ENCODE measurements at regions not wholly inside any gene's neighbourhood (a gene's known extent, or its start where the extent isn't known, plus 50 kb on each side); places are given as distances from the start of the nearest gene placed in this dataset.
"Not testable (repeated sequence)": the region's sequence is repeated elsewhere in the genome, so short reads cannot be mapped to it uniquely, and the experiment has no call there.

DNA sequence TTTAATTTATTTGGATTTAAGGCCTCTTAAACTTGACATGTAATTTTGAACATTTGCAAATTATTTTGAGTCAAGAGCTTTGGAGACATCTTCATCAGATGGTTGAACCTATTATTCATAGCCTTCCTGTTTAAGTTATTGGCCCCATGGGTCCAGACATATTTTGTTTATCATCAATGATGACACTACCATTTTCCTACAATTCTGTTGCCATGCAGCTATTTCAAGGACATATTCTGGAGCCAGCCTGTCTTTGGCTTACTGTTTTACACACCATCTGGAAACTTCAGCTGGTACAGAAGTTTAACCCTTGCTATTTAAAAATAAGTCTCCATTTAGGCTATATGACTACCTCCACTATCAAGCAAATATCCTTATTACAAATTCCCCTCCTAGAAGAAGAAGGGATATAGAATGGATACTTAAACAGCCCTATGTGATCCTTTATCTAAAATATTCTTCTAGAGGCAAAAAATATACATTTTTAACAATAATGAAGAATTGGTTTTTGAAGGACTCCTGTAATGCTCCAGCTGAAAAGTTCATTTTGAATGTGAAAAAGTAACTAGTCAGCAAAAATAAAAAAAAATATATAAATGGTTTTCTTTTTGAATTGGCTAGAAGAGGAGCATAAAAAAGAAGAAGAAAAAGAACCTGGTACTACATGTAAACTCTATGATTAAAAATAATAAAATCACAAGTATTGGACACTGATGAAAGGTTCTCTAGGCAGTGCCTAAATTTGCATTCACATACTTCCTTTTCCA, 544.0 kb upstream of the HS3ST5 start:
- no peak for FAIRE-seq

DNA sequence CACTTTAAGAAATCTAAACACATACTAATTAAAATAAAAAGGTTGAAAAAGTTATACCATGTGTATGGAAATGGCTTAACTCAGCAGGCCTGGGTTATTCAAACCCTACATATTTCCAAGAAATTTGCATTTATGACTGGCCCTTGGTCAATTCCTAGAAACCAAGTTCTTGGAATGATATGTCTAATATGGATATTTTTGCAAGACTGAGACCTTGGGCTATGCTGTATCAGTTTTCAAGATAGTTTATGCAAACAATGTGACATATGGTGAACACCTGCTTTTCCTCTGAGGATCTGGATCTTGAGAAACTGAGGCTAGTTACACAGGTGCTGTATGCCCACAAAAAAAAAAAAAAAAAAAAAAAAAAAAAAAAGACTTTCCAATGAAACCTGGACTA, 536.9 kb upstream of the HS3ST5 start:
- FAIRE-seq, result no peak

DNA sequence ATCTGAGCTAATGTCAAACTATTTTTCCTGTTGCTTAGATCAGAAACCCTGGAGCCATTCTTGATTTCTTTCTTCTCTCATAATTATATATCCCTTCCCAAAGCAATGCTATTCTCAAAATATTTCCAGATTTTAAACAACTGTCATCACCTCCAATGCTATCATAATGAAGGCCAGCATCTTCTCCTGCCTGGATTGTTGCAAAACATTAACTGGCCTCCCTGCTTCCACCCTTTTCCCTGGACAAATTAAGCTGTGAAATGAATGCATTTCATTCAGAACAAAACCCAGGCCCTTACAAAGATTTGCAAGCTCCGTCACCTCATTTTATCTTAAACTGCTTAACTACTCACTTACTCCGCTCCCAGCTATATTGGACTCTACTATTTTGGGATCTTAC, 535.3 kb upstream of the HS3ST5 start:
- FAIRE-seq, result no peak

DNA sequence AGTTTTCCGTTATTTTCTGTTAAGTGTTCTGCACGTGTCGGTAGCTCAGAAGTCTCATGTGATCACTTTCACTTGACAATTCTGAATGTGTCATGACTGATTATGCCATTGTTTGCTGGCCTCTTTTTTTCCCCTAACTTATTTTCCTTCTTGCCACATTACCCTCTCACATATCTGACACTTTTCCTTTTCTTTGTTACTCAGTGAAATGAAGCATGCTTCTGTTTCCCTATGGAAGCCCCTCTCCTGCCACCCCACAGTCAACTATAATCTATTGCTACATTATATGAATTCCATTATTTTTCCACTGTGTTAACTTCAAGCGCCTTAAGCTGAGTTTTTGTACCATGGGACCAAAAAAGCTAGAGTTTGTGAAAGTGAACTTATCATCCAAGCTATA, 531.6 kb upstream of the HS3ST5 start:
- no peak for FAIRE-seq

DNA sequence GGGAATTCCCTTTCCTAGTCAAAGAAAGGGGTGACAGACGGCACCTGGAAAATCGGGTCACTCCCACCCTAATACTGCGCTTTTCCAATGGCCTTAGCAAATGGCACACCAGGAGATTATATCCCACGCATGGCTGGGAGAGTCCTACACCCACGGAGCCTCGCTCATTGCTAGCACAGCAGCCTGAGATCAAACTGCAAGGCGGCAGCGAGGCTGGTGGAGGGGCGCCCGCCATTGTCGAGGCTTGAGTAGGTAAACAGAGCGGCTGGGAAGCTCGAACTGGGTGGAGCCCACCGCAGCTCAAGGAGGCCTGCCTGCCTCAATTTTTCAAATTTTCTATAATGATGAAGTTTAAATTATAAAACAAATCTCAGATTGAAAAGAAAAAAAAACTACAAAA, 522.7 kb upstream of the HS3ST5 start:
- FAIRE-seq, result not testable (repeated sequence)

DNA sequence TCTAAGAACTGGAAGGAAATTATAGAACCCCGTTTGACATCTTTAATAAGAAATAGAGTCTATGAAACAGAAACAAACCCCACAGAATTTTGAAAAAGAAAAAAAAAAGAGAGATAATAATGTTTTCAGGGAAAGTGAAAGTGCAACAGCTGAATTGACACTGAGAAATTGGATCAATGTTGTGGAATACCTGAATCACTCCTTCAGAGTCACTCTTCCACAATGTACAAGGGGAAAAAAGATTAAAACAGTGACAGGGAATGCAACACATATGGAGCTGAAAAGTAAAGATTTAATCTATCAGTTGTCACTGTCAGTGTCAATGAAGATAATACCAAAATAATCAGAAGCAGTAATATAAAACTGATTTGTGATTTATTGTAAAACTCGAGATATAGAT, 520.8 kb upstream of the HS3ST5 start:
- no peak for FAIRE-seq

DNA sequence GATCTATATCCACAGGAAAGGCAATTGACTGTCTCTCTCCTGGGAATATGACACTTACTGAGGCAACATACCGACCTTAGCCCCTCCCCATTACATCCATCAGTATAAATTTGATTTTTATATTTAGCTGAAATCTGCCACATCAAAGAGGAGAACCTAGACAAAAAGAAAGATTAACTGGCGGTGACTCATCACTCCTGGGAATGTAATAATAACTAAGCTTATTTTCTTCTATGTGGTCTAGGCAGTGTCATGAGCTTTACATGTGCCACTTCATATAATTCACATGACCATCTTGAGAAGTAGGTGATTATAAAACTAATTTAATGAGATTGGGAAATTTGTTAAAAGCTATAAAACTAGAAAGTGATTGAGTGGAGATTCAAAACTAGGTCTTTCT, 520.0 kb upstream of the HS3ST5 start:
- FAIRE-seq, result no peak

DNA sequence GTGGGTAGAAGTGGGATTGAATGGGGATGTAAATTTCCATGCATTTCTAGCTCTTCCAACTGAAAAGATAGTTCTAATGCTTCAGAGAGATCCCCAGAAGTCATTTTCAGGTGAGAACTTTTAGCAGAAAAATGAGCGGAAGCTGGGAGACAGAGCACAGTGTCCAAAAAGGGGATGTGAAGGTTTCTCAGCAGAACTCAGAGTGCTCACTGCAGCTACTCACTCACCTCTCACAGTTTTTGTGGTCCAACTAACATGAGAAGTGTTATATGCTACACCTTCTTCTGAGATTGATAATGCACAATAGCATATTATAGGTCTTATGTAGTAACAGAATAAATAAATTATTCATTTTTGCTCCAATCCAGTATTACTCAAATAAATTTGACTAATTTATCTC, 519.2 kb upstream of the HS3ST5 start:
- FAIRE-seq, result no peak

DNA sequence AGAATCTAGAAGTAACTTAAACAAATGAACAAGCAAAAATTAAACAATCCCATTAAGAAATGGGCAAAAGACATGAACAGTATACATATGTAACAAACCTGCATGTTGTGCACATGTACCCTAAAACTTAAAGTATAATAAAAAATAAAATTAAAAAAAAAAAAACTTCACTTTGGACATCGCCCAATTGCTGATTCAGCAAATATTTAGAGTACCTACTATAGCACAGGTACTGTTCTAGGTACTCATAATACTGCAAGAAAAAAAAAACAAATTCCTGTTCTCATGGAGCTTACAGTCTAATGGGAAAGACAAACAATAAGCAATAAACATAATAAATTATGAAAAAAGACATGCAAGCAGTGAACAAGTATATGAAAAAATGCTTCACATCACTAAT, 501.5 kb upstream of the HS3ST5 start:
- FAIRE-seq, result no peak

DNA sequence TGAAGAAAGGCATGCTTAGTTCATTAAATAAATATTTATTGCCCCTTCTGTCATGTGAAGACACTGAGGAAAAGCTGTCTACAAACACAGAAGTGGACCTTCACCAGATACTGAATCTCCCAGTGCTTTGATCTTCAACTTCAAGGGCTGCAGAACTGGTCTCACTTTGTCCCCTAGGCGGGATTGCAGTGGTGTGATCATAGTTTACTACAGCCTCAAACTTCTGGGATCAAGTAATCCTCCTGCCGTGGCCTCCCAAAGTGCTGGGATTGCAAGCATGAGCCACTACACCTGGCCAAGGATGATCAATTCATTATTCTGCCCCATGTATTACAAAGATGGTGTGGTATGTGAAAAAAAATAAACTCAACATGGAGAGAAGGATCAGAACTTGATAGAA, 496.2 kb upstream of the HS3ST5 start:
- no peak for FAIRE-seq

DNA sequence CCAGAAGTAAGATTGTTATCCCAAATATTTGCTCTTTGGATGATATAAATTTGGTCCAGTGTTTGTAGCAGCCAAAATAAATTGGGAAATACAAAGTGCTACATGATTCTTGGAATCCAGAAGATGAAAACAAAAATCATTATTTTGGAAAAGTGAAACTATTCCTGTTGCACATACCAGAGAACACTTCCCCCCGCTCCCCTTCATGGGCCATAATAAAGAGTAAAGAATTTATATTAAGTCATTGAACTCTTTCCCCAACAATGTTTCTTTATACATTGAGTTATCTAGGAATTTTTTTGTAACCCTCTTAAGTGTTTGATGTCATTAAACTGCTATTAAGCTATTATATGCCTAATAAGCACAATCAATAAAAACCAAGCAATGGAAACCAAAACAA, 490.4 kb upstream of the HS3ST5 start:
- no peak for FAIRE-seq

DNA sequence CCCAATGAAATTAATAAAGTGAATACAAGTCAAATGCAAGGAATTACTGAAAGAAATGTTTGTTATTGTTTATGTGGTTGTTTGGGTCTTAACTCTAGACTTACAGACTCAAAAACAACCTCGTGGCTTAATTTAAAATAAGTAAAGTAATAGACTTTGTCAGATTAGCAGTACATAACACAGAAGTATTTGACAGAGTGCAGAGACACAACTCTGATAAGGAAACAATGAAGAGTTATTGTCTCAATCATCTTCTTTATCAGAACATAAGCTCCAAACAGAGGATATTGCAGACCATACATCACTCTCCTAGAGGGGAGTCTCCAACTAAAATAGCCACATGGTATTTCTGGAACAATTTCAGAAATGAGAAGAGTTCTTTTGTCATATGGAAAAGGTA, 487.7 kb upstream of the HS3ST5 start:
- no peak for FAIRE-seq

DNA sequence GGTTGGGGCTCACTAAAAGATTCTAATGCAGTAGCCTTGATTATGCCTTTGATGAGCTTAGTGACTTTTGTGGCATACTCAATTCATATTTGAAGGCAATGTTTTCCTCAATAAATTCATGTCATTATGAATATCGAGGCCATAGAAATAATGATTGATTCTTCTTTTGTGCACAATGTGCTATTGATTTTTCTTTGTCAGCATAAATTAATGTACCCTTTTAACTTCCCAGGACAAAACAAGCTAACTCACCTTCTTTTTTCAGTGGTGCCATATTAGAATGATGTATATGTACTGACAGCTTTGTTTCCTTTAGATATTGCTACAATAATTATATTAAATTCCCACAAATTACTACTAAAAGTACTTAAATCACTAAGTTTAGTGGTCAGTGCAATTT, 484.3 kb upstream of the HS3ST5 start:
- no peak for FAIRE-seq

DNA sequence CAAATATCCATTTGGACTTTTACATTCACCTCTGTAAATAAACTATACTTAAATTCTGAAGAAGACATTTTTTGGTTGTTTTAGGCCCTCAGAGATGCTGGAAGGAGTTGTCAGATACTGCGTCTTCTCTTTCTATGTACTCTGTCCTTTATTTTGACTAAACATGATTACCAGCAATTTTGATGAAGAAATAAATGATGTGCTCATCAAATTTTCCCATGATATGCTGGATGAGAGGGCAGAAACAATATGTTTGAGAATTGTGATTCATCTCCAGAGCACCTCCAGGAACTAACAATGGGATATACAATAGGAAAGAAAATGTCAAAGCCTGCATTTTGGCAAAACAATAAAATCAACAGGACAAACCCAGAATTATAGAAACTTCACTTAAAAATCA, 481.6 kb upstream of the HS3ST5 start:
- FAIRE-seq, result no peak

DNA sequence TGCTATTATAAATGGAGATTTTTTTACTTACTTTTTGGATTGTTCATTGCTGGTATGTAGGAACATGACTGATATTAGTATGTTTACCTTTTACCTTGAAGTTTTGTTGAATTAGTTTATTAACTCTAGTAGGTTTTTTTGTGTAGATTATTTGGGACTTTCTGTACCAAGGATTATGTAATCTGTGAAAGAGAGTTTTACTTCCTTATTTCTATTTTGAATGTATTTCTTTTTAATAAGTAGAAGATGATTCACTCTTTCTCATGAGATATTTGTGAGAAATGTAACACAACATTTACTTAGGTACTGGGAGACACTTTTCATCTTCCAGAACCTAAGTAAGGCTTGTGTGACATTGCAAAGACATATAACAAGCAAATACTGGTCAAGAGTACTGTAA, 473.9 kb upstream of the HS3ST5 start:
- no peak for FAIRE-seq

DNA sequence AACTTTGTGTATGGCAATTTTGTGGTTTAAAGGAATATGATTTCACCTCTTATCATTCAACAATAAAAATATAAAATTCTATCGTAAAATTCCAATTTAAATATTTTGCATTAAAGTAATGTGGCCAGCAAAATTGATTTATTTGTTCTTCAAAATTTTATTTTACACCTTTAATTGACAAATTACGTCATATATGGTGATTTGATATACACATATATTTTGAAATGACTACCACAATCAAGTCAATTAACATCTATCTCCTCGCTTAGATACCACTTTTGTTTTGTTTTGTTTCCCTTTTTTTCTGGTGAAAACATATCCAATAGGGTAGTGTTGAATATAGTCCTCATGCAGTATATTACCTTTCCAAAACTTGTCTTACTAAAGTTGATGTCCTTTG, 467.6 kb upstream of the HS3ST5 start:
- FAIRE-seq, result no peak

DNA sequence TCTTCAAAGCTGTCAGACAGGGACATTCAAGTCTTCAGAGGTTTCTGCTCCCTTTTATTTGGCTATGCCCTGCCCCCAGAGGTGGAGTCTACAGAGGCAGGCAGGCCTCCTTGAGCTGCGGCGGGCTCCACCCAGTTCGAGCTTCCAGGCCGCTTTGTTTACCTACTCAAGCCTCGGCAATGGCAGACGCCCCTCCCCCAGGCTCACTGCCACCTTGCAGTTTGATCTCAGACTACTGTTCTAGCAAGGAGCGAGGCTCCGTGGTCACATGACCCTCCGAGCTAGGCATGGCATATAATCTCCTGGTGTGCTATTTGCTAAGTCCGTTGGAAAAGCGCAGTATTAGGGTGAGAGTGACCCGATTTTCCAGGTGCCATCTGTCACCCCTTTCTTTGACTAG, 462.6 kb upstream of the HS3ST5 start:
- not testable (repeated sequence) for FAIRE-seq

DNA sequence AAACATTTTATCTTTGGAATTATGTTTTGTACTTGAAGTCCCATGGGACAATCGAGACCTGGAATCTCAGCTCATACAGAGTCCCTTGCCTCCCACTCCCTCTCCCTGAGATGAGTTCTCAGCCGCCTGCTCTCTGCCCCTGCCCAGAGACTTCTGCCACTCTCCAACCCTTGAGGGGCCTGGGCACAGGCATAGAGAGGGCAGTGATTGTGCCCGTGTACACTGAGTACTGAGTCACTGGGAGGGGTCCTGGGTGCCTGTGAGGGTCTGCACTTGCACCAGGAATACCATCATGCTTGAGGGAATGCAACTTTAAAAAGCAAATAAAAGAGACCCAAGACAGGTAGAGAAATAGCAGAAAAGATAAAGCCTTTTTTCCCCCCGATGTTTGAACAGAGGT, 453.8 kb upstream of the HS3ST5 start:
- no peak for FAIRE-seq

DNA sequence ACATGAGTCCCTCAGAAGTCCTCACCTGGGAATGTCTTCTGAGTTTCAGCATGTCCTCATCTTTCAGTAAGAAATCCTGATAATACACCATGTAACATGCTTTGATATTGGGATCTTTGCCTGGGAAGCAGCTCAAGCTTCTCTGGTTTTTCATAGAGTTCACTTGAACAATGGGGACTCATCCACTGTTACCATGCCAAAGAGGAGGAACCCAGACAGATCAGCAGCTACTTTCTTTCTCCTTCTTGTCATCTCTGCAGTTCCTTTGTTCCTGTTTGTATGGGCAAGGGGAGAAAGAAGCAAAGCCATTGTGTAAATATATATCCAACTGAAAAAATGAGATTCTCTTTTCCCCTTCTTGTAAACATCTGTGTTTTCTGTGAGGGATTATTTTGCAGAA, 450.6 kb upstream of the HS3ST5 start:
- FAIRE-seq, result no peak

DNA sequence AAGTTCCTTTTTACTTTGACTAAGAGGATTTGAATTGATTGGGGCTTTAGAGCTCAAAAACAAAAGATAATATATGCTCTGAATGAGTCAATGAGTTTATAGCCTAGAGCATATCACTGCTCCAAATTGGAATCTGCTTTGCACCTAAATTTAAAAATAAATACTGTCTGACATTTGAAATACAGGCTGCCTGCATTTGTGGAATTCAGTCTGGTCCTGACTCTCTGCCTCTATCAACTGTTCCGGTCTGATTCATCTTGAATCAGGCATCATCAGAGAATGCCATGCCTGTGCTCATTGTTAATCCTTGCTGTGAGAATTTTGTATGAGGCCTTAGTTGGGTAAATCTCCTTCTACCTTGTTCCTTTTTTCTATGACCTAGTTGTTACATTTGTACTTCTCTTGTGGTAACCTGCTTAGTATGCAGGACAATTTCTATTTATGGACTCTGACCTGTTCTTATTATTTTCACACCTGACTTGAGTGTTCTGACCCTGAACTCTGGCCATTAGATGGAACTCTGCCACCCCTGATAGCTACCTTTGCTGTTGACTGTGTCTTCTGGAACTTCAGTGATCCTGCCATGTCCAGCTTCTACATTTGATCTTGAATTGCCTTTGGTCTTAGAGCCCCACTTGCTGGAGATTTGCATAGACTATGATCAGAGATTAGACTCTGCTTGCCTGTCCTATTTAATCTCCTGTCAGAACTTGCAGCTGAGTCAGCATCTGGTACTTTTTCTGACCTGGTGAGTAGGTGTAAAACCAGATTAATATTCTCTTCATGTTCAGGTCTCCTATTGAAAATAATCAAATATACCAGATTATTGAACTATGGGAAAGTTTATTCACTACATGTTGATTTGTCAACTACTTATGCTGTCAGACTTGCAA, 442.7 kb upstream of the HS3ST5 start:
- FAIRE-seq, result no peak

DNA sequence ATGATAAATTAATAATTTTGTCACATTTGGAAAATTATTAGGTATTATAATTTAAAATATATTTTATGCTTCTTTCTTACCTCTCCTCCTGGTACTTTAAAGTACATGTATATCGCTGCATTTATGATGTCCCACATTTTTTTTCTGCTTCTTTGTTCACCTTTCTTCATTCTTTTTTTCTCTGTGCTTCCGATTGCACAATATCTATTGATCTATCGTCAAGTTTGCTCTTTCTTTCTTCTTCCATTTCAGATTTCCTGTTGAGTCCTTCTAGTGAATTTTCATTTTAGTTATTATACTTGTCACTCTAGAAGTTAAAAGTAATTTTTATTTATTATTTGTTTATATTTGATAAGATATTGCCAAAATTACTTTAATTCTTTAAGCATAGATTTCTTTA, 441.0 kb upstream of the HS3ST5 start:
- FAIRE-seq, result no peak

DNA sequence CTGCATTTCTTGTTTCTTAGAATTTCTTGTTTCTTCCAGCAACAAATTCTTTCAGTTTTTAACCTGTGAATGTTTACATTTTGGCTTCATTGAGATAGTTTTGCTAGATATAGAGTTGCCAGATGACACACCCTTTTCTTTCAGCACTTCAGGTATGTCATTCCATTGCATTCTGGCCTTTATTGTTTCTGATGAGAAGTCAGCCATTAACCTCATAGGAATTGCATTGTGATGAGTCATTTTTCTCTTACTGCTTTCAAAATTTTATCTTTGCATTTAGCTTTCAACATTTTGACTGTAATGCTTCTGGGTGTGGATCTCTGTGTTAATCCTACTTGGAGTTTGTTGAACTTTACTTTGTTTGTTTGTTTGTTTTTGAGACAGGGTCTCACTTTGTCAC, 440.3 kb upstream of the HS3ST5 start:
- FAIRE-seq, result no peak

DNA sequence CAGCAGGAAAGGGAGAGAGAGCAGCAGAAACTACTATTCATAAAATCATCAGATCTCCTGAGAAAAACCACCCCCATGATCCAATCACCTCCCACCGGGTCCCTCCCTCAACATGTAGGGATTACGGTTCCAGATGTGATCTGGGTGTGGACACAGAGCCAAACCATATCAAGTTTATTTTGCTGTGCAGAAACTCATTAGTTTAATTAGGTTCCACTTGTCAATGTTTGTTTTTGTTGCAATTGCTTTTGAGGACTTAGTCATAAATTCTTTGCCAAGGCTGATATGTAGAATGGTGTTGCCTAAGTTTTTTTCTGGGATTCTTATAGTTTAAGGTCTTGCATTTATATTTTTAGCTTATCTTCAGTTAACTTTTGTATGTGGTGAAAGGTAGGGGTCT, 422.0 kb upstream of the HS3ST5 start:
- no peak for FAIRE-seq

DNA sequence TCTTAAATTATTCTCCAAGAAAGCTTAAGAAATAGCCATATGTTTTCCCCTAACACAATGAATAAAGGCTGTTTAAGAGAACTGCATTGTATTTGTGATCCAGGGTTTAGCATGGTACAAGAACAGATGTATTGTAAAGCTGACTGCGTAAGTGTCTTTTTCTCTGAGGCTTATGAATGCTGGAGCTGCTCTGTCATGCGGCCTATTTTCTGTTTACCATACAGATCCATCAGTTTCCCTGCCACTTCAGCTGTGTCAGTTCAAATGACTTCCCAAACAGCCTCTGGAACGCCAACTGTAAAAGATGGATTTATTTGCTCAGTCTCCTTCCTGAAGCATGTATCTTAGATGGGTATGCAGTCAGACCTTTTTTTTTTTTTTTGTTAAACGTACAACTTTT, 419.3 kb upstream of the HS3ST5 start:
- no peak for FAIRE-seq

Measured in G401.6 (cell line).